HEK293 (cell line): ENCODE measurements at regions not wholly inside any gene's neighbourhood (a gene's known extent, or its start where the extent isn't known, plus 50 kb on each side); places are given as distances from the start of the nearest gene placed in this dataset.

ENCODE experiments used
- CTCF ChIA-PET: fragments of 350-600 bp; formaldehyde crosslinking; extraction: SDS; loops from one replicate; lab custom pipeline; 2021; ENCODE audit warnings: antibody characterized with exemption; lab: Yijun Ruan, JAX
- POLR2A ChIA-PET: fragments of 300-600 bp; formaldehyde crosslinking; extraction: SDS; loops from one replicate; lab custom pipeline; 2020; ENCODE audit warnings: antibody characterized with exemption, inconsistent platforms; lab: Yijun Ruan, JAX
- H3K27ac ChIP-seq: fragments of 200-500 bp; sonication (Bioruptor generic); 2 replicates; pipeline ENCODE4 v1.5.1; 2014; ENCODE audit warnings: low read depth, low read length, control low read depth, inconsistent platforms; ENCODE audit errors: extremely low read depth
- H3K36me3 ChIP-seq, 2 experiments: fragments of 200-500 bp in 1 of 2; sonication (Bioruptor generic) in 1 of 2; 1 replicate in 1 of 2; 2 replicates in 1 of 2; pipeline ENCODE4 v1.5.1; 2014 to 2017; ENCODE audit warnings: inconsistent platforms in 2 of 2, low read length in 2 of 2; ENCODE audit not compliant: control insufficient read depth in 2 of 2, insufficient read depth in 1 of 2
- H3K4me1 ChIP-seq: fragments of 200-500 bp; sonication (Bioruptor generic); 2 replicates; pipeline ENCODE4 v1.5.1; 2014; ENCODE audit warnings: mild to moderate bottlenecking, low read length, inconsistent platforms; ENCODE audit not compliant: control insufficient read depth, insufficient read depth
- H3K4me3 ChIP-seq: 2 replicates; pipeline ENCODE4 v1.5.1; 2011; ENCODE audit warnings: low read depth, mild to moderate bottlenecking, control low read depth, low read length, moderate library complexity
- H3K9me3 ChIP-seq: fragments of 200-500 bp; sonication (Bioruptor generic); 2 replicates; pipeline ENCODE4 v1.5.1; 2014; ENCODE audit warnings: low read depth, low read length, inconsistent platforms; ENCODE audit not compliant: control insufficient read depth, insufficient read depth
- BCL11A ChIP-seq: fragments of 450-650 bp; formaldehyde crosslinking; IDR thresholded peaks from 2 replicates; pipeline ENCODE4 v1.5.1; 2016; ENCODE audit warnings: low read depth, missing biosample characterization, missing genetic modification characterization
- BCL11B ChIP-seq: fragments of 450-650 bp; formaldehyde crosslinking; IDR thresholded peaks from 2 replicates; pipeline ENCODE4 v1.5.1; 2016; ENCODE audit warnings: low read depth, missing biosample characterization, missing genetic modification characterization
- HOXD13 ChIP-seq: sonication (generic); formaldehyde crosslinking; IDR thresholded peaks from 2 replicates; pipeline ENCODE4 v1.8.0; 2022; ENCODE audit warnings: missing genetic modification reagents, borderline replicate concordance
- RBAK ChIP-seq: fragments of 450-650 bp; formaldehyde crosslinking; IDR thresholded peaks from 2 replicates; pipeline ENCODE4 v1.5.1; 2016; ENCODE audit warnings: missing biosample characterization, missing genetic modification characterization
- ZBTB17 ChIP-seq: fragments of 450-650 bp; formaldehyde crosslinking; IDR thresholded peaks from 2 replicates; pipeline ENCODE4 v1.5.1; 2016; ENCODE audit warnings: missing biosample characterization, missing genetic modification characterization
- ZBTB20 ChIP-seq: fragments of 450-650 bp; formaldehyde crosslinking; IDR thresholded peaks from 2 replicates; pipeline ENCODE4 v1.5.1; 2016; ENCODE audit warnings: missing biosample characterization, missing genetic modification characterization
- ZFHX2 ChIP-seq: fragments of 450-650 bp; formaldehyde crosslinking; conservative IDR thresholded peaks from 2 replicates; pipeline ENCODE4 v1.5.1; 2016; ENCODE audit warnings: missing biosample characterization, missing genetic modification characterization
- ZNF19 ChIP-seq: fragments of 450-650 bp; formaldehyde crosslinking; IDR thresholded peaks from 2 replicates; pipeline ENCODE4; 2016; ENCODE audit warnings: missing biosample characterization, missing genetic modification characterization, low read depth
- ZNF37A ChIP-seq: fragments of 450-650 bp; IDR thresholded peaks from 2 replicates; pipeline ENCODE4 v1.5.1; 2018; ENCODE audit warnings: missing biosample characterization, missing genetic modification characterization
- ZNF449 ChIP-seq: fragments of 450-650 bp; formaldehyde crosslinking; IDR thresholded peaks from 2 replicates; pipeline ENCODE4 v1.5.1; 2017; ENCODE audit warnings: missing biosample characterization, mild to moderate bottlenecking, missing genetic modification characterization, moderate library complexity
- ZNF48 ChIP-seq: fragments of 450-650 bp; formaldehyde crosslinking; IDR thresholded peaks from 2 replicates; pipeline ENCODE4 v1.5.1; 2016; ENCODE audit warnings: missing biosample characterization, missing genetic modification characterization
- ZNF530 ChIP-seq: fragments of 450-650 bp; formaldehyde crosslinking; IDR thresholded peaks from 2 replicates; pipeline ENCODE4 v1.5.1; 2016; ENCODE audit warnings: low read depth, missing biosample characterization, missing genetic modification characterization
- ZNF555 ChIP-seq: fragments of 450-650 bp; formaldehyde crosslinking; conservative IDR thresholded peaks from 2 replicates; pipeline ENCODE4 v1.5.1; 2017; ENCODE audit warnings: missing biosample characterization, mild to moderate bottlenecking, missing genetic modification characterization, inconsistent platforms
- ZNF561 ChIP-seq: fragments of 450-650 bp; IDR thresholded peaks from 2 replicates; pipeline ENCODE4 v1.5.1; 2018; ENCODE audit warnings: missing biosample characterization, missing genetic modification characterization, borderline replicate concordance
- ZNF777 ChIP-seq: fragments of 450-650 bp; formaldehyde crosslinking; IDR thresholded peaks from 2 replicates; pipeline ENCODE4 v1.5.1; 2017; ENCODE audit warnings: missing biosample characterization, missing genetic modification characterization, borderline replicate concordance
- ZNF830 ChIP-seq: fragments of 450-650 bp; IDR thresholded peaks from 2 replicates; pipeline ENCODE4 v1.5.0; 2018; ENCODE audit warnings: missing biosample characterization, missing genetic modification characterization, low read depth, mild to moderate bottlenecking, moderate library complexity
- ZNF843 ChIP-seq: fragments of 450-650 bp; formaldehyde crosslinking; IDR thresholded peaks from 2 replicates; pipeline ENCODE4 v1.5.1; 2016; ENCODE audit warnings: missing biosample characterization, missing genetic modification characterization
- ZSCAN4 ChIP-seq: fragments of 450-650 bp; formaldehyde crosslinking; IDR thresholded peaks from 2 replicates; pipeline ENCODE4 v1.5.1; 2017; ENCODE audit warnings: missing biosample characterization, missing genetic modification characterization
- TF ChIP-seq, protein P1 (sequence below): fragments of 450-650 bp; formaldehyde crosslinking; IDR thresholded peaks from 2 replicates; pipeline ENCODE4 v1.5.1; 2017; ENCODE audit warnings: missing biosample characterization, missing genetic modification characterization
- TF ChIP-seq, protein P2 (sequence below): fragments of 450-650 bp; formaldehyde crosslinking; IDR thresholded peaks from 2 replicates; pipeline ENCODE4 v1.5.1; 2016; ENCODE audit warnings: missing biosample characterization, missing genetic modification characterization
- TF ChIP-seq, protein P3 (sequence below): fragments of 450-650 bp; formaldehyde crosslinking; IDR thresholded peaks from 2 replicates; pipeline ENCODE4 v1.5.1; 2016; ENCODE audit warnings: missing biosample characterization, missing genetic modification characterization
- TF ChIP-seq, protein P4 (sequence below): fragments of 450-650 bp; formaldehyde crosslinking; IDR thresholded peaks from 2 replicates; pipeline ENCODE4 v1.5.1; 2016; ENCODE audit warnings: missing biosample characterization, missing genetic modification characterization

DNA sequence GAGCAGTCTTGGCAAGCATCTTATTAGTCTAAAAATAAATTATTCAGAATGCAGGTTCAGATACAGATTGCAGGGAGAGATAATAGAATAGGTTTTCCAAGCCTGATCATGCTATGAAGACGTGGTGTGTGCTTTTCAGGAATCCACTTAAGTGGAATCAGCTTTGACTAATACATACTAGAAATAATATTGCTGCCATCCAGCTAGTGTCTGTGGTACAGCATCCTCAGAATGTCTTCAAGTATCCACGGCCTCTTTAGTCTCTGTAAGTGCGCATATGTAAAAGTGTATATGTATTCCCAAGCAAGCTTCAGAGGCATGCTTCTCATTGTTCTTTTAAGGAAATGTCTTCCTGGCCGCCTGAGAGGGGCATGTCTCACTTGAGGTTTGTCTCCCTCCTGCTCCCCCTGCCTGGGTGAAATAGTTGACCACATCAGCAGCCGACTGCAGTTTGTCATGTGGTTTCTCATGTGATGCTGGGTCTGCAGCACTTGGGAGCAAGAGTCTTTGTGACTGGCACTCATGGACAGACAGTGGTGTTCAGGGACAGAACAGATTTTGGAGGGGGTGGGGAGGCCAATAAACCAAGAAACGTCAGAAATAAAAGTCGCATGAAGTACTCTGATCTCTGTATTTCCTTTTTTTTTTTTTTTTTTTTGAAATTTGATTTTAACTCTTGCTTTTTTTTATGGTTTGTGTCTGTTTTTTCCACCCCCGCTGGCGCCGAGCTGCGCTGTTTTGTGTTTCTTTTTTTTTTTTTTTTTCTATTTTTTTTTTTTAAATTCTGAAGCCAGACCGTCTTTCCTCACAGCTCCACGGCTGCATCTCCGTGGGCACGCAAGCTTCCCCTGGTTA, 150.8 kb downstream of the PRL start:
- Histone ChIP-seq H3K4me1 (peaks cover 23% of the 10 kb centered on the region), H3K36me3 (no peaks in the 10 kb centered on the region), H3K4me3 (peak overlapping the region; percentile 12), H3K9me3 (no peaks in the 10 kb centered on the region), H3K27ac (peak overlapping the region; percentile 42; the same call in 1 of the 2 replicates)
- TF ChIP-seq, protein P1, sequence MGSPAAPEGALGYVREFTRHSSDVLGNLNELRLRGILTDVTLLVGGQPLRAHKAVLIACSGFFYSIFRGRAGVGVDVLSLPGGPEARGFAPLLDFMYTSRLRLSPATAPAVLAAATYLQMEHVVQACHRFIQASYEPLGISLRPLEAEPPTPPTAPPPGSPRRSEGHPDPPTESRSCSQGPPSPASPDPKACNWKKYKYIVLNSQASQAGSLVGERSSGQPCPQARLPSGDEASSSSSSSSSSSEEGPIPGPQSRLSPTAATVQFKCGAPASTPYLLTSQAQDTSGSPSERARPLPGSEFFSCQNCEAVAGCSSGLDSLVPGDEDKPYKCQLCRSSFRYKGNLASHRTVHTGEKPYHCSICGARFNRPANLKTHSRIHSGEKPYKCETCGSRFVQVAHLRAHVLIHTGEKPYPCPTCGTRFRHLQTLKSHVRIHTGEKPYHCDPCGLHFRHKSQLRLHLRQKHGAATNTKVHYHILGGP (tag by site-specific recombination): peak; percentile 52; the same call in 1 of the 2 replicates
- TF ChIP-seq BCL11A (tag by site-specific recombination) (no peak), ZNF830 (no peak), ZBTB20 (tag by site-specific recombination) (peak; percentile 32; the same call in 1 of the 2 replicates), ZNF19 (tag by site-specific recombination) (no peak)
- ChIA-PET POLR2A (interaction anchor here (0.5 to 3.3 kb wide), 3 partner anchors 192 to 552 kb away, joined by 3 to 19 read pairs (median 3); partner anchors contain the start of gene SOX4), CTCF (interaction anchor here (1.0 kb wide), 1 partner anchor 327 kb away, joined by 3 read pairs; no protein-coding TSS in a partner anchor)

GRCh38 chr6:22146678-22146930, 150.2 kb downstream of the PRL start:
- peak overlapping the region; percentile 12 for H3K4me3 ChIP-seq

DNA sequence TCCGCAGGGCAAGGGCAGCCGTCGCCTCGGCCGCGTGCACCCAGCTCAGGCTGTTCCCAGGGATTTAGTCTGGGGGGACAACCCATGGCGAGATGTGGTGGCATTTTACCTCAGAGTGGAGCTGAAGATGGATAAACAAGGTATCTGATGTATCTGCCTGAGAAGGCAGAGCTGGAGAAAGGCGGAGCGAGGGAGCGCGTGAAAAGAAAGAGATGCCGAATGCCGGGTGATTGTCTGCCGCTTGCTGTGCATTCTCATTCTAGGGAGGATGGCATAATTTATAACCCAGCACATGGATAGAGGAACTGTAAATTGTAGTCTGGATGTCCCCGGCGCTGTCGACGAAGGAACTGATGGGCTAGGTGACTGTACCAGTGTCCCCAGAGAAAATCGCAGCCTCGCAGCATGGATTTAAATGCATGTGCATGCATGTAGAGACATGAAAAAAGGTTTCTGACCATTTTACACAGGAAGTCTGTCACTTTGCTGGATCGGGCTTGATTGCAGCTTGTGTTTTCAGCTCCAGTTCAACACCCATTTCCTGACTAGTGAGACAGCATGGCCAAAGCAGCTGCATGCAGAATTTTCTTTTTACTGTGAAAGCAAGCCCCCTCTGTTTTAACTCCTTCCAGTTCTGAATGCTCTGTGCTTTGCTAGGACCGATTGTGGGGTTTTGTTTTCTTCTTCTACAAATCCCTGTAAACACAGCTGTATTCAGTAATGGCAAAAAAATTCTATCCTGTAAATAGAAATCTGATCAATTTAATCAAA, 149.7 kb downstream of the PRL start:
- ChIA-PET CTCF (interaction anchor here (0.5 to 0.7 kb wide), 2 partner anchors 12 to 119 kb away, joined by 3 read pairs; no protein-coding TSS in a partner anchor), POLR2A (interaction anchor here (1.5 to 3.3 kb wide), 2 partner anchors 193 to 553 kb away, joined by 3 to 19 read pairs; partner anchors contain the start of gene SOX4)
- Histone ChIP-seq H3K4me3 (peak overlapping the region; percentile 12), H3K36me3 (no peaks in the 10 kb centered on the region), H3K4me1 (peaks cover 23% of the 10 kb centered on the region), H3K9me3 (no peaks in the 10 kb centered on the region), H3K27ac (peak overlapping the region; percentile 42; the same call in 1 of the 2 replicates)
- TF ChIP-seq ZNF555 (no peak), ZNF530 (no peak), HOXD13 (CRISPR knock-in tag) (no peak), ZFHX2 (tag by site-specific recombination) (no peak), ZNF561 (no peak), ZSCAN4 (tag by site-specific recombination) (no peak), RBAK (tag by site-specific recombination) (no peak), ZNF777 (tag by site-specific recombination) (no peak), ZNF843 (tag by site-specific recombination) (no peak), BCL11B (tag by site-specific recombination) (no peak)
- TF ChIP-seq, protein P2, sequence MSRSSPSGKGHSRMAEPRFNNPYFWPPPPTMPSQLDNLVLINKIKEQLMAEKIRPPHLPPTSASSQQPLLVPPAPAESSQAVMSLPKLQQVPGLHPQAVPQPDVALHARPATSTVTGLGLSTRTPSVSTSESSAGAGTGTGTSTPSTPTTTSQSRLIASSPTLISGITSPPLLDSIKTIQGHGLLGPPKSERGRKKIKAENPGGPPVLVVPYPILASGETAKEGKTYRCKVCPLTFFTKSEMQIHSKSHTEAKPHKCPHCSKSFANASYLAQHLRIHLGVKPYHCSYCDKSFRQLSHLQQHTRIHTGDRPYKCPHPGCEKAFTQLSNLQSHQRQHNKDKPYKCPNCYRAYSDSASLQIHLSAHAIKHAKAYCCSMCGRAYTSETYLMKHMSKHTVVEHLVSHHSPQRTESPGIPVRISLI (tag by site-specific recombination): no peak

More at GRCh38 chr6:22146678-22146930, 150.2 kb downstream of the PRL start:
- ChIA-PET CTCF (no interaction called here), POLR2A (interaction anchor here (0.5 to 3.3 kb wide), 3 partner anchors 193 to 553 kb away, joined by 3 to 19 read pairs (median 3); partner anchors contain the start of gene SOX4)
- Histone ChIP-seq H3K9me3 (no peaks in the 10 kb centered on the region), H3K4me1 (peaks cover 23% of the 10 kb centered on the region), H3K36me3 (no peaks in the 10 kb centered on the region), H3K27ac (peak overlapping the region; percentile 42; the same call in 1 of the 2 replicates)
- TF ChIP-seq ZNF449 (tag by site-specific recombination) (no peak), ZNF37A (tag by site-specific recombination) (no peak), ZNF48 (tag by site-specific recombination) (no peak), ZBTB17 (tag by site-specific recombination) (no peak)
- TF ChIP-seq, protein P3, sequence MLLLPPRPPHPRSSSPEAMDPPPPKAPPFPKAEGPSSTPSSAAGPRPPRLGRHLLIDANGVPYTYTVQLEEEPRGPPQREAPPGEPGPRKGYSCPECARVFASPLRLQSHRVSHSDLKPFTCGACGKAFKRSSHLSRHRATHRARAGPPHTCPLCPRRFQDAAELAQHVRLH (tag by site-specific recombination): no peak
- TF ChIP-seq, protein P4, sequence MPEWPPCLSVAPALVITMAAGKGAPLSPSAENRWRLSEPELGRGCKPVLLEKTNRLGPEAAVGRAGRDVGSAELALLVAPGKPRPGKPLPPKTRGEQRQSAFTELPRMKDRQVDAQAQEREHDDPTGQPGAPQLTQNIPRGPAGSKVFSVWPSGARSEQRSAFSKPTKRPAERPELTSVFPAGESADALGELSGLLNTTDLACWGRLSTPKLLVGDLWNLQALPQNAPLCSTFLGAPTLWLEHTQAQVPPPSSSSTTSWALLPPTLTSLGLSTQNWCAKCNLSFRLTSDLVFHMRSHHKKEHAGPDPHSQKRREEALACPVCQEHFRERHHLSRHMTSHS (tag by site-specific recombination): no peak
